Breast epithelium (tissue), 3 donors: ENCODE measurements at regions not wholly inside any gene's neighbourhood (a gene's known extent, or its start where the extent isn't known, plus 50 kb on each side); places are given as distances from the start of the nearest gene placed in this dataset.

Experiments
- POLR2A ChIP-seq: fragments of 450-650 bp; IDR thresholded peaks from one replicate; pipeline ENCODE4 v1.6.1; 2016; ENCODE audit warnings: antibody characterized with exemption, mild to moderate bottlenecking, moderate library complexity
- TF ChIP-seq, protein P1 (sequence below), 3 donors: fragments of 450-650 bp; IDR thresholded peaks; one replicate each; pipeline ENCODE4 v1.5.1; 2016 to 2017; ENCODE audit warnings: antibody characterized with exemption in 3 of 3, mild to moderate bottlenecking in 3 of 3, moderate library complexity in 3 of 3

DNA sequence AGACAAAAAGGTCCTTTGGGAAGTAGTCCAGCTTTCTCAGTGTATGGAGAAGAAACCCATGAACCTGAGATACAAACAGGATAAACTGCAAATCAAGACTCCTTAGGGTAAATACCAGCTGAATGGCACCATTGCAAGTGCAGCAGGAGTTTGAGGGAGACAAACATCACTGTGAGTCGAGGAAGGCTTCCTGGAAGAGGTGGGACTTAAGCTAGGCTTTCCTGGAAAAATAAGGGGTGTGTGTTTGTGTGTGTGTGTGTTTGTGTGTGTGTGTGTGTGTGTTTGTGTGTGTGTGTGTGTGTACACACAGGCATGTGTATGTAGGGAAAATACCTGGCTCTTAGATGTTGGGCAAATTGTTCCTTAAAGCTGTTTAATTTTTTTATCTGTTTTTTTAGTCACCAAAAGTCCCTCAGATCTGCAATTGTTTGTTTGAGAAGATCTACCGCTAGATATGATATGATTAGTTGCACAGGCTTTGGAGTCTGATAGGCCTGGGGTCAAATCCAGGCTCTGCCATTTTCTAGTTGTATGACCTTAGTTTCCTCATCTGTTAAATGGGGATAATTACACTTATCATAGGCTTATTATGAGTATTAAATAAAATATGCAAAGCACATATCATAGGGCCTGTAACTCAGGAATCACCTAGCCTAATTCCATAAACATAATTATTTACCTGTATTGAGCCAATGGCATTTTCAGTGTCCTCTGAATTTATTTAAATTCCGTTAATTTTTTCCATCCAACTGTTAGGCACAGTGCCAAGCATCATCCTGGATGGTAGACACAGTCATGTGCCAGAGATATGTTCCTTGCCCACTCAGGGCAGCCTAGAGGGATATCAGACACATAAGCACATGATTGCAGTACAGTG lies 85.6 kb upstream of the EED start:
- TF ChIP-seq POLR2A, result no peak
- TF ChIP-seq, protein P1, sequence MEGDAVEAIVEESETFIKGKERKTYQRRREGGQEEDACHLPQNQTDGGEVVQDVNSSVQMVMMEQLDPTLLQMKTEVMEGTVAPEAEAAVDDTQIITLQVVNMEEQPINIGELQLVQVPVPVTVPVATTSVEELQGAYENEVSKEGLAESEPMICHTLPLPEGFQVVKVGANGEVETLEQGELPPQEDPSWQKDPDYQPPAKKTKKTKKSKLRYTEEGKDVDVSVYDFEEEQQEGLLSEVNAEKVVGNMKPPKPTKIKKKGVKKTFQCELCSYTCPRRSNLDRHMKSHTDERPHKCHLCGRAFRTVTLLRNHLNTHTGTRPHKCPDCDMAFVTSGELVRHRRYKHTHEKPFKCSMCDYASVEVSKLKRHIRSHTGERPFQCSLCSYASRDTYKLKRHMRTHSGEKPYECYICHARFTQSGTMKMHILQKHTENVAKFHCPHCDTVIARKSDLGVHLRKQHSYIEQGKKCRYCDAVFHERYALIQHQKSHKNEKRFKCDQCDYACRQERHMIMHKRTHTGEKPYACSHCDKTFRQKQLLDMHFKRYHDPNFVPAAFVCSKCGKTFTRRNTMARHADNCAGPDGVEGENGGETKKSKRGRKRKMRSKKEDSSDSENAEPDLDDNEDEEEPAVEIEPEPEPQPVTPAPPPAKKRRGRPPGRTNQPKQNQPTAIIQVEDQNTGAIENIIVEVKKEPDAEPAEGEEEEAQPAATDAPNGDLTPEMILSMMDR (IDR thresholded peaks at IDR 0.05), result no peak
